Esophagus squamous epithelium (tissue), 5 donors: ENCODE measurements at regions not wholly inside any gene's neighbourhood (a gene's known extent, or its start where the extent isn't known, plus 50 kb on each side); places are given as distances from the start of the nearest gene placed in this dataset.

Experiments used
- DNase-seq: peaks from one replicate; lab custom pipeline; 2025; lab: John Stamatoyannopoulos, UW
- H3K27ac ChIP-seq, 4 donors: fragments of 200-600 bp; sonication (generic); one replicate each; pipeline ENCODE4 v1.5.1; 2016 to 2019; ENCODE audit warnings: mild to moderate bottlenecking in 1 of 4
- H3K27me3 ChIP-seq, 4 donors: fragments of 200-600 bp; sonication (generic); 1 replicate in 3 of 4; 2 replicates in 1 of 4; pipeline versions ENCODE4 v1.5.1 to v1.6.0; 2017 to 2021; ENCODE audit warnings: antibody characterized with exemption in 1 of 4
- H3K36me3 ChIP-seq, 3 donors: fragments of 200-600 bp; sonication (generic); one replicate each; pipeline ENCODE4 v1.5.1; 2016 to 2019
- H3K4me1 ChIP-seq, 3 donors: fragments of 200-600 bp; sonication (generic); one replicate each; pipeline ENCODE4 v1.5.1; 2017 to 2019
- H3K4me3 ChIP-seq, 4 donors: fragments of 200-600 bp; sonication (generic); 1 replicate in 3 of 4; 2 replicates in 1 of 4; pipeline ENCODE4 v1.5.1; 2016 to 2019; ENCODE audit warnings: mild to moderate bottlenecking in 2 of 4, moderate library complexity in 1 of 4
- H3K9me3 ChIP-seq, 3 donors: fragments of 200-600 bp; sonication (generic); one replicate each; pipeline ENCODE4 v1.5.1; 2016 to 2019
- CTCF ChIP-seq, 6 experiments: fragments of 450-650 bp in 4 of 6; fragments of 200-600 bp in 2 of 6; sonication (generic) in 2 of 6; IDR thresholded peaks; one replicate each; pipeline ENCODE4 v1.5.1; 2016 to 2019; ENCODE audit warnings: antibody characterized with exemption in 6 of 6, mild to moderate bottlenecking in 4 of 6, moderate library complexity in 4 of 6
- POLR2A ChIP-seq, 4 donors: fragments of 450-650 bp; IDR thresholded peaks; one replicate each; pipeline ENCODE4 v1.6.1; 2017; ENCODE audit warnings: antibody characterized with exemption in 4 of 4, mild to moderate bottlenecking in 4 of 4, moderate library complexity in 3 of 4
- WGBS, 2 donors: methylation state at CpG; one replicate each; pipeline ENCODE4 v1.1.5; 2018; 5-methylcytosine and 5-hydroxymethylcytosine counted together
- intact Hi-C: fragments of 100-400 bp; cut with DNase I; formaldehyde crosslinking; loops from one replicate; pipeline ENCODE4 v1.15.0; 2022
- donor health status: DM: yes; HTN: yes; CAD: no.

GRCh38 chr16:59440502-59440901 is 706.4 kb upstream of the GOT2 start:
- intact Hi-C loops: no loop called here
- H3K36me3 ChIP-seq: no peaks in the 10 kb centered on the region
- TF ChIP-seq CTCF (IDR thresholded peaks at IDR 0.05) (no peak), POLR2A (IDR thresholded peaks at IDR 0.05) (no peak)
- no peaks in the 10 kb centered on the region for H3K4me1 ChIP-seq
- no peak overlapping the region for H3K4me3 ChIP-seq
- no peaks in the 10 kb centered on the region for H3K27me3 ChIP-seq
- H3K9me3 ChIP-seq: no peaks in the 10 kb centered on the region
- no peak for DNase-seq
- no peak overlapping the region for H3K27ac ChIP-seq
- WGBS, 2 donors: 64 to 65% methylated on average over 2 of the region's 2 CpGs

GRCh38 chr16:59432896-59433295 is 698.8 kb upstream of the GOT2 start:
- no peak for DNase-seq
- TF ChIP-seq POLR2A (IDR thresholded peaks at IDR 0.05) (no peak), CTCF (IDR thresholded peaks at IDR 0.05) (no peak)

GRCh38 chr16:59432276-59432675 is 698.2 kb upstream of the GOT2 start:
- 50 to 55% methylated on average over 1 of the region's 1 CpG for WGBS, 2 donors
- Histone ChIP-seq H3K27me3 (no peaks in the 10 kb centered on the region), H3K9me3 (no peaks in the 10 kb centered on the region), H3K4me1 (no peaks in the 10 kb centered on the region), H3K4me3 (no peak overlapping the region), H3K36me3 (no peaks in the 10 kb centered on the region), H3K27ac (no peak overlapping the region)
- TF ChIP-seq POLR2A (IDR thresholded peaks at IDR 0.05) (no peak), CTCF (IDR thresholded peaks at IDR 0.05) (no peak)
- intact Hi-C loops: no loop called here
- DNase-seq: no peak

More at GRCh38 chr16:59432896-59433295, 698.8 kb upstream of the GOT2 start:
- Histone ChIP-seq H3K4me1 (no peaks in the 10 kb centered on the region), H3K27me3 (no peaks in the 10 kb centered on the region), H3K4me3 (no peak overlapping the region), H3K27ac (no peak overlapping the region), H3K9me3 (no peaks in the 10 kb centered on the region), H3K36me3 (no peaks in the 10 kb centered on the region)
- WGBS, 2 donors: 21 to 40% methylated on average over 3 of the region's 3 CpGs
- intact Hi-C loops: no loop called here

GRCh38 chr16:59424714-59425273 is 690.7 kb upstream of the GOT2 start:
- no peaks in the 10 kb centered on the region for H3K9me3 ChIP-seq
- no peak for TF ChIP-seq CTCF (IDR thresholded peaks at IDR 0.05)
- no peaks in the 10 kb centered on the region for H3K27me3 ChIP-seq
- 38 to 46% methylated on average over 2 of the region's 2 CpGs for WGBS, 2 donors
- no peak overlapping the region for H3K4me3 ChIP-seq
- H3K27ac ChIP-seq: no peak overlapping the region
- DNase-seq: no peak
- no peaks in the 10 kb centered on the region for H3K4me1 ChIP-seq
- intact Hi-C loops: no loop called here
- no peaks in the 10 kb centered on the region for H3K36me3 ChIP-seq

- DNase-seq: no peak
- intact Hi-C loops: no loop called here
- no peaks in the 10 kb centered on the region for H3K9me3 ChIP-seq
- no peaks in the 10 kb centered on the region for H3K4me1 ChIP-seq
- H3K36me3 ChIP-seq: no peaks in the 10 kb centered on the region
- no peak overlapping the region for H3K27ac ChIP-seq
- H3K27me3 ChIP-seq: no peaks in the 10 kb centered on the region
- TF ChIP-seq POLR2A (IDR thresholded peaks at IDR 0.05): no peak
- peak in 3 of 6 experiments; percentile 13 to 43 (median 19) for TF ChIP-seq CTCF (IDR thresholded peaks at IDR 0.05)
- no peak overlapping the region for H3K4me3 ChIP-seq
- WGBS, 2 donors: 39 to 40% methylated on average over 5 of the region's 5 CpGs
Observed at GRCh38 chr16:59411961-59412841, 678.1 kb upstream of the GOT2 start.
